ENCODE measurements at regions not wholly inside any gene's neighbourhood (a gene's known extent, or its start where the extent isn't known, plus 50 kb on each side); places are given as distances from the start of the nearest gene placed in this dataset.

DNA sequence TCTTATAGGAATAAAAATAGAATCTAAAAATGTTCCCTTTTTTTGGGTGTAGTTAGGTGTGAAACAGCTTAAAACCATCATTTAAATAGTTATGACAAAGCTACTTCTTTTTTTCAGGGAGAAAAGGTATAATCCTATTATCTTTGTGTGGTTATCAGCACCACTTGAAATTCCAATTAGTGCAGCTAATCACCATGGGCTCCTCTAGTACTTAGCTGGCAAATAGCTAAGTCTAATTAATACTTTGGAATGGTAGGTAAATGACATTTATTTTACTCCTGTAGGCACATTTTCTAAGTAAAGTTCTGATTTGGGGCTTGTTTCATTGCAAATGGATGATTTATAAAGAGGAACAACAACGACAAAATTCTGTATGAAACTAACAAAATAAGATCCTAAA is 132.6 kb downstream of the OLFM4 start:
- Histone ChIP-seq H3K4me3 (ENCODE audit: insufficient read depth, low read depth, low read length, poor library complexity, severe bottlenecking) (no peak overlapping the region), H3K36me3 (ENCODE audit: control insufficient read depth, insufficient read depth, low read length) (no peaks in the 10 kb centered on the region), H3K9me3 (ENCODE audit: control insufficient read depth, low read length) (no peaks in the 10 kb centered on the region), H3K27me3 (replicated peaks; ENCODE audit: control insufficient read depth, insufficient read depth, low read length, poor library complexity, severe bottlenecking) (no peaks in the 10 kb centered on the region), H3K4me1 (ENCODE audit: control insufficient read depth, insufficient read depth, low read length, poor library complexity, severe bottlenecking) (no peaks in the 10 kb centered on the region), H3K27ac (ENCODE audit: insufficient read depth, low read length, poor library complexity, severe bottlenecking) (no peak overlapping the region)
- DNase-seq: no peak

DNA sequence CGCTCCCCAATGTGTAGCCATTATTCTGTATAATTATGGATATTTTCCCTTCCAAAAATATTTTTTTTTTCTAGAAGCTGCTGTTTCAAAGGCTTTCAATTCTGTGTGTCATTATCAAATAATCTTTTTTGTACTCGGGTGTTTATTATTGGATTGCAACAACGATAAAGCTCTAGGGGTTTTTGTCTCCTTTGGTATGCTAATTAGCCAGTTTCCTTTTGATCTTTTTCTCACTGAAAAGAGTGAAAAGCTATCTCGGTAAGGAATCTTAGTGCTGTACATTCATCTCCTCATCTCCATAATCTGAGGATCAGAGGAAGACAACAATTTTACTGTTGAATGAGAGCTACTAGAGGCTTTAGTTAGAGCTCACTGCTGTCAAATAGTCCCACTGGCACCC is 136.6 kb downstream of the OLFM4 start:
- no peaks in the 10 kb centered on the region for H3K4me1 ChIP-seq (ENCODE audit: control insufficient read depth, insufficient read depth, low read length, poor library complexity, severe bottlenecking)
- no peaks in the 10 kb centered on the region for H3K9me3 ChIP-seq (ENCODE audit: control insufficient read depth, low read length)
- H3K36me3 ChIP-seq (ENCODE audit: control insufficient read depth, insufficient read depth, low read length): no peaks in the 10 kb centered on the region
- no peak for DNase-seq
- no peak overlapping the region for H3K4me3 ChIP-seq (ENCODE audit: insufficient read depth, low read depth, low read length, poor library complexity, severe bottlenecking)
- no peaks in the 10 kb centered on the region for H3K27me3 ChIP-seq (replicated peaks; ENCODE audit: control insufficient read depth, insufficient read depth, low read length, poor library complexity, severe bottlenecking)
- no peak overlapping the region for H3K27ac ChIP-seq (ENCODE audit: insufficient read depth, low read length, poor library complexity, severe bottlenecking)

- DNase-seq: no peak
- H3K36me3 ChIP-seq (ENCODE audit: control insufficient read depth, insufficient read depth, low read length): no peaks in the 10 kb centered on the region
- H3K27me3 ChIP-seq (replicated peaks; ENCODE audit: control insufficient read depth, insufficient read depth, low read length, poor library complexity, severe bottlenecking): no peaks in the 10 kb centered on the region
These were observed 138.9 kb downstream of the OLFM4 start for GRCh38 chr13:53167561-53167960.

DNA sequence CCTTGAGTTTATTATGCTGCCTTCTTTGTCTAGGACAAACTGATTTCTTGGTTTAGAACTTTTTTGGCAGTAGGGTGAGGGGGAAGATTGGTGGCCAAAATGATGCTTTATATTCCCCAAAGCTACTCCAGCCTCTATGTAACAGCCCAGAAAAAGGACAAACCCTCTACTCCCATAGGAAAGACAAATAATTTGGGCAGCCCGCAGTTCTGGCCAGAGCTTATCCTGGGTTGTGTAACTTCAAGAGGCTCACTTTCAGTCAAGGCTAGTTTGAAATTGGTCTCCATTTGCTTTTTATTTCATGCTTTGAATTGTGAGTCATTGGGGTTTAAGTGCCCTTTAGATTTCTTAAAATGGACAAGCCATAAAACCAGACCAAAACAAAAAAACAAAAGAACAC is 142.3 kb downstream of the OLFM4 start:
- no peaks in the 10 kb centered on the region for H3K9me3 ChIP-seq (ENCODE audit: control insufficient read depth, low read length)
- no peaks in the 10 kb centered on the region for H3K27me3 ChIP-seq (replicated peaks; ENCODE audit: control insufficient read depth, insufficient read depth, low read length, poor library complexity, severe bottlenecking)
- no peaks in the 10 kb centered on the region for H3K36me3 ChIP-seq (ENCODE audit: control insufficient read depth, insufficient read depth, low read length)
- H3K27ac ChIP-seq (ENCODE audit: insufficient read depth, low read length, poor library complexity, severe bottlenecking): no peak overlapping the region
- DNase-seq: no peak
- H3K4me3 ChIP-seq (ENCODE audit: insufficient read depth, low read depth, low read length, poor library complexity, severe bottlenecking): no peak overlapping the region
- no peaks in the 10 kb centered on the region for H3K4me1 ChIP-seq (ENCODE audit: control insufficient read depth, insufficient read depth, low read length, poor library complexity, severe bottlenecking)

More at GRCh38 chr13:53167561-53167960, 138.9 kb downstream of the OLFM4 start:
- H3K4me3 ChIP-seq (ENCODE audit: insufficient read depth, low read depth, low read length, poor library complexity, severe bottlenecking): no peak overlapping the region
- H3K4me1 ChIP-seq (ENCODE audit: control insufficient read depth, insufficient read depth, low read length, poor library complexity, severe bottlenecking): no peaks in the 10 kb centered on the region
- H3K9me3 ChIP-seq (ENCODE audit: control insufficient read depth, low read length): no peaks in the 10 kb centered on the region
- no peak overlapping the region for H3K27ac ChIP-seq (ENCODE audit: insufficient read depth, low read length, poor library complexity, severe bottlenecking)

DNA sequence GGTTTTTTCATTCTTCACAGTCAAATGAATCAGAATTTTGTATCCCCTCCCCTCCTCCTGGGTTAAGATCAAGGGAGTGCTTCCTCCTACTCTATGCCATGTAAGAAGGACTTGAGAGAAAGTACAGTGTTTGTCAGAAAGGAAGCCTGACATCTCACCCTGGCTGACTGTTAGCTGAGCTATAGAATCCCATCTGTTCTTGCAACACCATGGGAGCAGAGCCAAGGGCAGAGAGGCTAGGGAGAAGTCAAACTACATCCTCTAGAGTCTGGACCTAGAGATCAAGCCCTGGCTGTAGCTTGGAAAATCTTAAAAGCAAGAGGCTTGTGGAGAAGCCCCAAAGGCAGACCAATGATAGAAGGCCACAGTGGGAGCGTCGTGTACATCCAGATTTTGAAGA is 145.9 kb downstream of the OLFM4 start:
- Histone ChIP-seq H3K36me3 (ENCODE audit: control insufficient read depth, insufficient read depth, low read length) (no peaks in the 10 kb centered on the region), H3K27me3 (replicated peaks; ENCODE audit: control insufficient read depth, insufficient read depth, low read length, poor library complexity, severe bottlenecking) (no peaks in the 10 kb centered on the region), H3K27ac (ENCODE audit: insufficient read depth, low read length, poor library complexity, severe bottlenecking) (no peak overlapping the region), H3K9me3 (ENCODE audit: control insufficient read depth, low read length) (no peaks in the 10 kb centered on the region), H3K4me1 (ENCODE audit: control insufficient read depth, insufficient read depth, low read length, poor library complexity, severe bottlenecking) (no peaks in the 10 kb centered on the region), H3K4me3 (ENCODE audit: insufficient read depth, low read depth, low read length, poor library complexity, severe bottlenecking) (no peak overlapping the region)
- DNase-seq: no peak

- H3K36me3 ChIP-seq (ENCODE audit: control insufficient read depth, insufficient read depth, low read length): no peaks in the 10 kb centered on the region
These were observed 152.1 kb downstream of the OLFM4 start for GRCh38 chr13:53180684-53181083.

GRCh38 chr13:53182724-53183123 is 154.1 kb downstream of the OLFM4 start:
- Histone ChIP-seq H3K4me1 (ENCODE audit: control insufficient read depth, insufficient read depth, low read length, poor library complexity, severe bottlenecking) (no peaks in the 10 kb centered on the region), H3K9me3 (ENCODE audit: control insufficient read depth, low read length) (no peaks in the 10 kb centered on the region), H3K27me3 (replicated peaks; ENCODE audit: control insufficient read depth, insufficient read depth, low read length, poor library complexity, severe bottlenecking) (no peaks in the 10 kb centered on the region), H3K27ac (ENCODE audit: insufficient read depth, low read length, poor library complexity, severe bottlenecking) (no peak overlapping the region), H3K4me3 (ENCODE audit: insufficient read depth, low read depth, low read length, poor library complexity, severe bottlenecking) (no peak overlapping the region), H3K36me3 (ENCODE audit: control insufficient read depth, insufficient read depth, low read length) (no peaks in the 10 kb centered on the region)
- no peak for DNase-seq

More at GRCh38 chr13:53180684-53181083, 152.1 kb downstream of the OLFM4 start:
- no peak for DNase-seq
- no peaks in the 10 kb centered on the region for H3K9me3 ChIP-seq (ENCODE audit: control insufficient read depth, low read length)
- no peaks in the 10 kb centered on the region for H3K4me1 ChIP-seq (ENCODE audit: control insufficient read depth, insufficient read depth, low read length, poor library complexity, severe bottlenecking)
- no peak overlapping the region for H3K27ac ChIP-seq (ENCODE audit: insufficient read depth, low read length, poor library complexity, severe bottlenecking)
- no peaks in the 10 kb centered on the region for H3K27me3 ChIP-seq (replicated peaks; ENCODE audit: control insufficient read depth, insufficient read depth, low read length, poor library complexity, severe bottlenecking)
- no peak overlapping the region for H3K4me3 ChIP-seq (ENCODE audit: insufficient read depth, low read depth, low read length, poor library complexity, severe bottlenecking)

DNA sequence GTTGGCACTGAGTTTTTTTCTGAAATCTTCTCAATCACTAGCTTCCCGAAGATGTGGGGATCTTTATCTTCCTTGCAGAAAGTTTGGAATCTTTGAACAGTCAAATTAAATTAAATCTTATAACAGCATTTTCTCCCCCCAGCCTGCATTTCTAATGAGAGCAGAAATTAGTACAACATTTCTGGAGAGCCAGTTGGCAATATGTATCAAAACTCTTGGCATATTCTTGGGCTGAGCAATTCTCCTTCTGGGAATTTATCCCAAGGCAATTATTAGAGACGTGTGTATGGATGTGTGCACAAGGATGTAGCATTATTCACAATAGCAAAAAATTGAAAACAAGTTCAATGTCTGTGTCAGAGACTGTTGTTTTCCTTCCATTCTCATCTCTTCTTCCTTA is 159.5 kb downstream of the OLFM4 start:
- H3K27me3 ChIP-seq (replicated peaks; ENCODE audit: control insufficient read depth, insufficient read depth, low read length, poor library complexity, severe bottlenecking): no peaks in the 10 kb centered on the region
- H3K9me3 ChIP-seq (ENCODE audit: control insufficient read depth, low read length): no peaks in the 10 kb centered on the region
- H3K36me3 ChIP-seq (ENCODE audit: control insufficient read depth, insufficient read depth, low read length): no peaks in the 10 kb centered on the region
- H3K4me1 ChIP-seq (ENCODE audit: control insufficient read depth, insufficient read depth, low read length, poor library complexity, severe bottlenecking): no peaks in the 10 kb centered on the region
- H3K27ac ChIP-seq (ENCODE audit: insufficient read depth, low read length, poor library complexity, severe bottlenecking): no peak overlapping the region
- no peak overlapping the region for H3K4me3 ChIP-seq (ENCODE audit: insufficient read depth, low read depth, low read length, poor library complexity, severe bottlenecking)
- no peak for DNase-seq

- no peaks in the 10 kb centered on the region for H3K27me3 ChIP-seq (replicated peaks; ENCODE audit: control insufficient read depth, insufficient read depth, low read length, poor library complexity, severe bottlenecking)
- DNase-seq: no peak
- no peaks in the 10 kb centered on the region for H3K36me3 ChIP-seq (ENCODE audit: control insufficient read depth, insufficient read depth, low read length)
- no peaks in the 10 kb centered on the region for H3K9me3 ChIP-seq (ENCODE audit: control insufficient read depth, low read length)
- no peaks in the 10 kb centered on the region for H3K4me1 ChIP-seq (ENCODE audit: control insufficient read depth, insufficient read depth, low read length, poor library complexity, severe bottlenecking)
- H3K27ac ChIP-seq (ENCODE audit: insufficient read depth, low read length, poor library complexity, severe bottlenecking): no peak overlapping the region
- H3K4me3 ChIP-seq (ENCODE audit: insufficient read depth, low read depth, low read length, poor library complexity, severe bottlenecking): no peak overlapping the region
These were observed 160.5 kb downstream of the OLFM4 start for GRCh38 chr13:53189162-53189561.

- Histone ChIP-seq H3K27ac (ENCODE audit: insufficient read depth, low read length, poor library complexity, severe bottlenecking) (no peak overlapping the region), H3K36me3 (ENCODE audit: control insufficient read depth, insufficient read depth, low read length) (no peaks in the 10 kb centered on the region), H3K4me3 (ENCODE audit: insufficient read depth, low read depth, low read length, poor library complexity, severe bottlenecking) (no peak overlapping the region), H3K27me3 (replicated peaks; ENCODE audit: control insufficient read depth, insufficient read depth, low read length, poor library complexity, severe bottlenecking) (no peaks in the 10 kb centered on the region), H3K4me1 (ENCODE audit: control insufficient read depth, insufficient read depth, low read length, poor library complexity, severe bottlenecking) (no peaks in the 10 kb centered on the region), H3K9me3 (ENCODE audit: control insufficient read depth, low read length) (no peaks in the 10 kb centered on the region)
- DNase-seq: no peak
These were observed 162.5 kb downstream of the OLFM4 start for GRCh38 chr13:53191091-53191490.

- H3K4me3 ChIP-seq (ENCODE audit: insufficient read depth, low read depth, low read length, poor library complexity, severe bottlenecking): no peak overlapping the region
- no peaks in the 10 kb centered on the region for H3K9me3 ChIP-seq (ENCODE audit: control insufficient read depth, low read length)
- no peak overlapping the region for H3K27ac ChIP-seq (ENCODE audit: insufficient read depth, low read length, poor library complexity, severe bottlenecking)
- no peak for DNase-seq
- peaks cover 3% of the 10 kb centered on the region for H3K27me3 ChIP-seq (replicated peaks; ENCODE audit: control insufficient read depth, insufficient read depth, low read length, poor library complexity, severe bottlenecking)
- no peaks in the 10 kb centered on the region for H3K36me3 ChIP-seq (ENCODE audit: control insufficient read depth, insufficient read depth, low read length)
- no peaks in the 10 kb centered on the region for H3K4me1 ChIP-seq (ENCODE audit: control insufficient read depth, insufficient read depth, low read length, poor library complexity, severe bottlenecking)
These were observed 168.8 kb downstream of the OLFM4 start for GRCh38 chr13:53197424-53197823.
